SU-DHL-6 (cell line): ENCODE measurements at regions not wholly inside any gene's neighbourhood (a gene's known extent, or its start where the extent isn't known, plus 50 kb on each side); places are given as distances from the start of the nearest gene placed in this dataset.

Source experiments
- CTCF ChIP-seq: fragments of 200-600 bp; sonication (generic); IDR thresholded peaks from one replicate; pipeline ENCODE4 v1.5.1; 2017; ENCODE audit warnings: antibody characterized with exemption, mild to moderate bottlenecking, low read length, moderate library complexity; ENCODE audit not compliant: insufficient read depth, poor library complexity, severe bottlenecking
- EZH2phosphoT487 ChIP-seq: fragments of 200-600 bp; sonication (generic), shearing (Covaris generic); conservative IDR thresholded peaks from 2 replicates; pipeline ENCODE4 v1.6.1; 2018; ENCODE audit warnings: mild to moderate bottlenecking, antibody characterized with exemption, low read length, moderate library complexity, mixed read lengths

- no peak for TF ChIP-seq CTCF
- TF ChIP-seq EZH2phosphoT487 = no peak
These were observed 208.2 kb downstream of the KIF26A start for GRCh38 chr14:104346608-104347007.
